Tibial nerve (tissue), 4 donors: ENCODE measurements at regions not wholly inside any gene's neighbourhood (a gene's known extent, or its start where the extent isn't known, plus 50 kb on each side); places are given as distances from the start of the nearest gene placed in this dataset.

Experiments used
- DNase-seq, 2 donors: peaks; one replicate each; pipeline ENCODE4 v3.0.0-alpha.2; 2019; ENCODE audit warnings: low spot score in 2 of 2
- H3K27ac ChIP-seq, 4 donors: fragments of 200-600 bp; sonication (generic) in 3 of 4; one replicate each; pipeline ENCODE4 v1.5.1; 2017 to 2019; ENCODE audit warnings: mild to moderate bottlenecking in 1 of 4
- H3K27me3 ChIP-seq, 2 donors: fragments of 200-600 bp; sonication (generic) in 1 of 2; one replicate each; pipeline versions ENCODE4 v1.5.1 to v1.6.0; 2017 to 2019
- H3K36me3 ChIP-seq, 3 donors: fragments of 200-600 bp; sonication (generic); one replicate each; pipeline ENCODE4 v1.5.1; 2018 to 2019
- H3K4me1 ChIP-seq, 4 donors: fragments of 200-600 bp; sonication (generic) in 3 of 4; one replicate each; pipeline ENCODE4 v1.5.1; 2017 to 2019
- H3K4me3 ChIP-seq, 4 donors: fragments of 200-600 bp; sonication (generic) in 3 of 4; one replicate each; pipeline ENCODE4 v1.5.1; 2017 to 2019; ENCODE audit warnings: mild to moderate bottlenecking in 1 of 4, moderate library complexity in 1 of 4
- H3K9me3 ChIP-seq, 4 donors: fragments of 200-600 bp; sonication (generic) in 3 of 4; one replicate each; pipeline ENCODE4 v1.5.1; 2017 to 2019
- CTCF ChIP-seq, 5 experiments: fragments of 200-600 bp in 3 of 5; fragments of 450-650 bp in 2 of 5; sonication (generic) in 3 of 5; IDR thresholded peaks; one replicate each; pipeline ENCODE4 v1.5.1; 2016 to 2019; ENCODE audit warnings: antibody characterized with exemption in 5 of 5, mild to moderate bottlenecking in 3 of 5, moderate library complexity in 2 of 5
- EP300 ChIP-seq, 2 donors: sonication (generic); formaldehyde crosslinking; IDR thresholded peaks; one replicate each; pipeline ENCODE4 v1.6.1; 2017; ENCODE audit warnings: antibody characterized with exemption in 2 of 2, mild to moderate bottlenecking in 1 of 2
- POLR2A ChIP-seq, 2 donors: fragments of 450-650 bp; IDR thresholded peaks; one replicate each; pipeline ENCODE4 v1.6.1; 2017; ENCODE audit warnings: antibody characterized with exemption in 2 of 2, mild to moderate bottlenecking in 2 of 2, moderate library complexity in 2 of 2
- WGBS, 2 donors: methylation state at CpG; one replicate each; pipeline ENCODE4 v1.1.5; 2018; 5-methylcytosine and 5-hydroxymethylcytosine counted together

- TF ChIP-seq EP300 (IDR thresholded peaks at IDR 0.05) (no peak), POLR2A (IDR thresholded peaks at IDR 0.05) (no peak), CTCF (IDR thresholded peaks at IDR 0.05) (no peak)
- no peaks in the 10 kb centered on the region for H3K9me3 ChIP-seq
- 44 to 67% methylated on average over 2 of the region's 2 CpGs for WGBS, 2 donors
- H3K27me3 ChIP-seq: no peaks in the 10 kb centered on the region
- no peak overlapping the region for H3K27ac ChIP-seq
- DNase-seq: no peak
- H3K4me1 ChIP-seq: no peaks in the 10 kb centered on the region
- no peaks in the 10 kb centered on the region for H3K36me3 ChIP-seq
- no peak overlapping the region for H3K4me3 ChIP-seq
Measured at GRCh38 chr6:79796197-79796596, 151.2 kb downstream of the ELOVL4 start.

- TF ChIP-seq CTCF (IDR thresholded peaks at IDR 0.05) (no peak), POLR2A (IDR thresholded peaks at IDR 0.05) (no peak), EP300 (IDR thresholded peaks at IDR 0.05) (no peak)
Measured at GRCh38 chr6:79789896-79790295, 157.5 kb downstream of the ELOVL4 start.

GRCh38 chr6:79788756-79789155 lies 157.6 kb downstream of the SH3BGRL2 start:
- Histone ChIP-seq H3K27me3 (no peaks in the 10 kb centered on the region), H3K36me3 (no peaks in the 10 kb centered on the region), H3K4me1 (no peaks in the 10 kb centered on the region), H3K27ac (no peak overlapping the region), H3K9me3 (no peaks in the 10 kb centered on the region), H3K4me3 (no peak overlapping the region)
- WGBS, 2 donors: 23 to 30% methylated on average over 1 of the region's 1 CpG
- TF ChIP-seq POLR2A (IDR thresholded peaks at IDR 0.05): no peak
- TF ChIP-seq EP300 (IDR thresholded peaks at IDR 0.05): no peak
- no peak for TF ChIP-seq CTCF (IDR thresholded peaks at IDR 0.05)
- DNase-seq: no peak

More at GRCh38 chr6:79789896-79790295, 157.5 kb downstream of the ELOVL4 start:
- no peaks in the 10 kb centered on the region for H3K36me3 ChIP-seq
- WGBS, 2 donors: 69 to 79% methylated on average over 5 of the region's 5 CpGs
- no peaks in the 10 kb centered on the region for H3K27me3 ChIP-seq
- H3K4me3 ChIP-seq: no peak overlapping the region
- no peak overlapping the region for H3K27ac ChIP-seq
- no peak for DNase-seq
- H3K4me1 ChIP-seq: no peaks in the 10 kb centered on the region
- no peaks in the 10 kb centered on the region for H3K9me3 ChIP-seq

- no peak for TF ChIP-seq CTCF (IDR thresholded peaks at IDR 0.05)
- TF ChIP-seq EP300 (IDR thresholded peaks at IDR 0.05): no peak
- TF ChIP-seq POLR2A (IDR thresholded peaks at IDR 0.05): no peak
- WGBS, 2 donors: 84 to 88% methylated on average over 3 of the region's 3 CpGs
- Histone ChIP-seq H3K36me3 (no peaks in the 10 kb centered on the region), H3K4me3 (no peak overlapping the region), H3K27me3 (no peaks in the 10 kb centered on the region), H3K4me1 (no peaks in the 10 kb centered on the region), H3K9me3 (no peaks in the 10 kb centered on the region), H3K27ac (no peak overlapping the region)
- DNase-seq: no peak
Measured at GRCh38 chr6:79787626-79788025, 156.5 kb downstream of the SH3BGRL2 start.

- 58 to 62% methylated on average over 3 of the region's 3 CpGs for WGBS, 2 donors
- no peaks in the 10 kb centered on the region for H3K9me3 ChIP-seq
- H3K27ac ChIP-seq: no peak overlapping the region
- H3K36me3 ChIP-seq: no peaks in the 10 kb centered on the region
- H3K4me1 ChIP-seq: no peaks in the 10 kb centered on the region
- no peak for TF ChIP-seq POLR2A (IDR thresholded peaks at IDR 0.05)
- no peak for TF ChIP-seq CTCF (IDR thresholded peaks at IDR 0.05)
- TF ChIP-seq EP300 (IDR thresholded peaks at IDR 0.05): no peak
- H3K27me3 ChIP-seq: no peaks in the 10 kb centered on the region
- no peak overlapping the region for H3K4me3 ChIP-seq
- DNase-seq: no peak
Measured at GRCh38 chr6:79784395-79784753, 153.2 kb downstream of the SH3BGRL2 start.
